HG02759 (cell line): ENCODE measurements at regions not wholly inside any gene's neighbourhood (a gene's known extent, or its start where the extent isn't known, plus 50 kb on each side); places are given as distances from the start of the nearest gene placed in this dataset.

Experiments used
- ATAC-seq: cut with Tn5 transposase; IDR thresholded peaks from one replicate; pipeline ENCODE4 v1.9.1; 2021; ENCODE audit warnings: mild to moderate bottlenecking, moderate library complexity; ENCODE audit not compliant: unreplicated experiment

DNA sequence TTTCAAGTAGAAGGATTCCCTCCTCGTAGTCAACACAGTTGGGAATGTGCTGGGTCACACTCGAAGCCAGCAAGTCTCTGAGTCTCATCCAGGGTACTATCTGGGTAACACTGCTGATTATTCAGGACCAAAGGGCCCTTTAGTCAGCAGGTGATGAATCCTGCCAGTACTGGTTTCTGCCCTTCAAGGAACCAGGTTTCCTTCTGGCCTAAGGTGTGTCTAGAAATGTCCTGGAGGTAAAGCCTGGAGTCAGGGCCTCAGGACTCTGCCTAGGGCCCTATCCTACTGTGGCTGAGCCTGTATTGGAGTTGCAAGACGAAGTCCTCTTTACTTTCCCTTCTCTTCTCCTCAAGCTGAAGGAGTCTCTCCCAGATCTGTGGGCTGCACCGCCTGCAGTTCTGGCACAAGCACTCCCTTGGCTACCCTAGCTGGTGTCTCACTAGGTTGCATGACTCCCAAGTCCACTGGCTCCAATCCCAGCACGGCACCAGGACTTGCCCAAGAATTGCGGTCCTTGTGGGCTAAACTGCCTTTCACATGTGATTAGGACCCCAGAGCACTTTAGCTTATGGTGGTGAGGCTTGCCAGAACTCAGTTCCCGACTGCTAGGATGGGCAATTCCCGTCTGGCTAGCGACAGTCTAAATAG is 193.7 kb upstream of the PDE3A start:
- ATAC-seq = no peak

DNA sequence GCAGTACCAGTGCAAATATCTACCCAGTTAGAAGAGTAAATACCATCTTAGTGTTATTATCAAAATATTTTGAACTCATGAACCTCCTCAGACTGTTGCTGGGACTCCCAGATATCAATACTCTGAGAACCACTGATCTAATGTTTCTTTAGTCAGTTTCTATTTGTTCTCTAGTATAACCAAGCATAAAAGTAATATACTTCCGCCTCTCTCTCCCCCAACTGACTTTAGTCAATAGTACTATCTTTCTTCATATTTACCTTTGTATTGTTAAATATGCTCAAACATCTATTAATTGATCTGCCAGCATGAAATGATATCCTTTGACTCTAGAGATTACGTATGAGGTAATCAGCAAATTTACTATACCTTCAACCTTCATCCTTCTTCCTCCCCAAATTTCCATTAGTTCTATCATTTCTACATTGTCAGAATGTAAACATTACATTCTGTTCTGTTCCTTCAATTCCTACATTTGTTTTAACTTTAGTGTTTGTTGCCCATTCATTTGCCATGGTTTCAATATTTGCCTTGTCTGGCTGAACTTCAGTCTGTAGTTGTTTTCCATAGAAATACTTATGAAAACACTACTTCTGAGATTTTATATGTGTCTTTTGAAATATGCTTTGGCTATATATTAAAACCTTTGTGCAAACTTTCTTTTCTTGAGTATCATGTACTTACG is 192.5 kb upstream of the PDE3A start:
- no peak for ATAC-seq

DNA sequence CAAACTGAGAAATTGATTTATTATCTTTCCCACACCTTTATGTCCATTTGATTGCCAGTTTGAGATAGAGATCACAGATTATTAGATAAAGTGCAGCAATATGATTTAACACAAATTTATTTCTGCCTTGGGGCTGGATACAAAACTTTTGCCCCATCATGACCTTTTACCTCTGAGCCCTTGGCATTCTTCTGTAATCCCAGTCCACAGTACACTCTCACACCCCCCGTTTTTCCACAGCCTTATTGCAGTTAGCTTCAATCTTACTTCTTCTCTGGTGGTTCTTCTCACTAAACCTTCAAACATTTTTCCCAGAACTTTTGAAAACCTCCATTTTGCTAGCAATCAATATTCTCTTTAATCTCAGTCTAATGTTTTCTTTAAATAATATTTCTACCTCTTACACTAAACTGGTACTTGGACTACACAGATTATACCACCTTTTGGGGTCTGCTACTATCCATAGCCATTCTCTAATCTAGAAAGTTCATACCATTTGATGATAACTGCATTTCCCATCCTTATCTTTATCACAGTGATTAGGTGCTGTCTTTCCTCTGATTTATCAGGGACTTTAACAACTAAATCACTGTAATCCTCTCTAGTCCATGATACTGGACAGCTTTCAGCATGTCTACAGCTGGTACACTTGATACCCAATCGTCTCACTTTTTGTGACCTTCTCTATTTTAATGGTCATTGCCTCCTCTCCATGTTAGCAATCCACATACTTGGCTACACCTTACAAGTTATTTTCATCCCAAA is 186.7 kb upstream of the PDE3A start:
- no peak for ATAC-seq

DNA sequence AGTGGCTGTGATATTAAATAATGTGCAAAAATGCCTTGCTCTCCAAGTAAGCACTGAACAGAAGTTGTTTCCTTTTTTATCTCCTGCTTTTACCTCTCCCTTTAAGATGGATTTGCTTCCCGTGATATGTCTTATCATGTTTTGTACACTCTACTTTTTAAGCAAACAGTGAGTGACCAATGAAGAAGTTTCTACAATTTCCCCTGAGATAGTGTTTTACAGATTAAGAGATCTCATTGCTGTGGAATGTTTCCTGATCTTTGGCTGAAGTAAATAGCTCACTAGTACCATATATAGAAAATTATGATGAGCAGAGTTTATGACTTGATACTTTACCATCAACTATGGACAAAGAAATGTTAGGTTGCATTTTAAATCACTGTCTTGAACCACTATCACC is 184.8 kb upstream of the PDE3A start:
- no peak for ATAC-seq

DNA sequence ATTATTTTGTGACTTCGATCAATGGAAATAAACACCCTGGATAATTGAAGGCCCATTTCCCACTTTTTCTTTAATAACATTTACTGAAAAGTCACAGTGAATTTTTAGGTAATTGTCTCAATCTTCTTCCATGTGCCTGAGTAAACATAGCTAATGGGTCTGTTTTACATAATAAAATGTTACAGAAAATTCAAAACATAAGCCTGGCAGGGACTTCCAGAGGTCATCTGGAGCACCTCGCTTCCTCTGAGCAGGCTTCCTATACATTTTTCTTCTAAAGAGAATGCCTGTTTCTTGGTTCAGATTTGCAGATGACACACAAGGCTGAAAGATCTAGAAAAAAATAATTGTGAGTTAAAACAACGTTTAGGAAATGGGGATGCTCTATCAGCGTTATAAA is 183.8 kb upstream of the PDE3A start:
- no peak for ATAC-seq

DNA sequence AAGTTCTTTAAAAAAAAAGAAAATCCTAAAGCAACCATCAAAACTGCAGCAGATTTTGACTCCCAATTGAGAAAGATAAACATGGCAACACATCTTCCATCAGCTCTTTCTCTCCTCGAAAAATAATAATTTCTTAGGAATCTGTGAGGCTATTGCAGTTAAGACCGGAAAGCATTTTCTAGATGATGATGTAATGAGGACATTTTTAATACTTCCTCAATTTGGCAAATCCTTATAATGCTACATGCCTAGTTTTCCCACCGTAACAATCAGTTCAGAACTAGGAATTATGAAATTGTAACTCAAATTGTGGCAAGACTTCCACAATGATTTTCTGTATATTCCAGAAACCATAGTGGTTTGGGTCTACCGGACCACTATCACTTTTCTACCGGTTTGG is 180.9 kb upstream of the PDE3A start:
- ATAC-seq = no peak

DNA sequence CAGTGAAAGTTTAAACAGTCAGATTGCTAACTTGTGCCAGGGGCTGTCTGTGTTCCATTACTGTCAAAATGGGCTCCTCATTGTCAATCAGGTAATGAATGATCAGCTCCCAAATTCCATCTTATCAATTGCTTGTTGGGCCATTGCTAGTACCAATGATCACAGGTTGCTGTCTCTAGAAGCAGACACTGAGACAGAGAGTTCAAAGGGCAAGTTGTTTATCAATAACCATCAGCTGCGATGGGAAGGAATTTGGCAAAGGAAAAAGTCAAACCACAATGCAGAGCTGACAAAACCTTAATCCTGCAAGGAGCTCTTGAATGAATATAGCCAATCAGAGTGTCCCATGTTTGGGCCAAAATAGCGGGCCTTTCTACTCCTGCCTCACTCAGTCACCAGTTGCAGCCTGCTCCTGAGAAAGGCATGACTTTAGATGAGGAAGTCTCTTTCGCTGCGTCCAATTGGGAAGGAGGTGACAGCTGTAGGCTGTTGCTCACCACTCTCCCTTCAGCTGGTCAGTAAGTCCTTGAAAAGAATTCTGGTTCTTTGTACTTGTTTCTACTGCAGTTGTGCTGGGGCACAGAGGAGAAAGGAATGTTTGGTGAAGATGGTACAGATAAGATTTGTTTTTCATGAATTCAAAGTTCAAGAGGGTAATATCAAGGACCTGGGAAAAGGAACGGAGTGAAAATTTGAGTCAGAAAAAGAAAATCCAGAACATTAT is 179.2 kb upstream of the PDE3A start:
- ATAC-seq = no peak

DNA sequence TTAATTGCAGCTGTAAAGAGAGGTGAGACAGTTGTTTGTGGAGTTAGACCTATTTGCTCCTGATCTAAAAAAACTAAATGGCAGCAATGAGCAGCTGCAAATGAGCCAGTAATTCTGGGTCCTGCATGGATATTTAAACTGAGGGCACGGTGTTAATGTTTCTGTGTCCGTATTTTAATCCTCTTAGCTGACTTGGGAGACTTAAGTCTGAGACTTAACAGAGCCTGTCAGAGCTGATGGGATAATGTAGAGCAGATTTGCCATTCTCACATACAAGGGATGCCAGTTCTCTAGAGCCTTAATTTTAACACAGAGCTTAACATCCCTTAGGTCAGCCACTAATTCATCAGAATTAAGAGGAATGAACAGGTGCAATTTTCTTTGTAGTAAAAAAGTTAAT is 178.6 kb upstream of the PDE3A start:
- no peak for ATAC-seq

DNA sequence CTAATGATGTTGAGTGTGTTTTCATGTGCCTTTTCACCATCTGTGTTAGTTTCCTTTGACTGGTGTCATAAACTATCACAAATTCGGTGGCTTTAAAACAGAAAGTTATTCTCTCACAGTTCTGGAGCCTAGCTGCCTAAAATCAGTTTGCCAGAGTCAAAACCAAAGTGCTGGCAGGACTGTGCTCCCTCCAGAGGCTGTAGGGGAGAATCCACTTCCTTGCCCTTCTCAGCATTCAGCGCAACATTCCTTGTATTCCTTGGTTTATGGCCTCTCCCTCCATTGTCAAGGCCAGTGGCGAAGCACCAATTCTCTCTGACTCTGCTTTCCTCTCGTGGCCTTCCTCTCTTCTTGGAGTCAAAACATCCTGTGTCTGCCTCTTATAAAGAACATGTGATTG is 174.2 kb upstream of the PDE3A start:
- ATAC-seq = no peak

DNA sequence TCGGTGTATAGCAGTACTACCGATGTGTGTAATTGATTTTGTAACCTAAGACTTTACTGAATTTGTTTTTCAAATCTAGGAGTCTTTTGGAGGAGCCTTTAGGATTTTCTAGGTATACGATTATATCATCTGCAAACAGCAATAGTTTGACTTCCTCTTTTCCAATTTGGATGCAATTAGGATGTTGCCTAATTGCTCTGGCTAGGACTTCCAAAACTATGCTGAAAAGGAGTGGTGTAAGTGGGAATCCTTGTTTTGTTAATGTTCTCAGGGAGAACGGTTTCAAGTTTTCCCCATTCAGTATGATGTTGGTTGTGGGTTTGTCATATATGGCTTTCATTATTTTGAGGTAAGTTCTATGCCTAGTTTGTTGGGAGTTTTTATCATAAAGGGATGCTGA is 171.6 kb upstream of the PDE3A start:
- no peak for ATAC-seq

DNA sequence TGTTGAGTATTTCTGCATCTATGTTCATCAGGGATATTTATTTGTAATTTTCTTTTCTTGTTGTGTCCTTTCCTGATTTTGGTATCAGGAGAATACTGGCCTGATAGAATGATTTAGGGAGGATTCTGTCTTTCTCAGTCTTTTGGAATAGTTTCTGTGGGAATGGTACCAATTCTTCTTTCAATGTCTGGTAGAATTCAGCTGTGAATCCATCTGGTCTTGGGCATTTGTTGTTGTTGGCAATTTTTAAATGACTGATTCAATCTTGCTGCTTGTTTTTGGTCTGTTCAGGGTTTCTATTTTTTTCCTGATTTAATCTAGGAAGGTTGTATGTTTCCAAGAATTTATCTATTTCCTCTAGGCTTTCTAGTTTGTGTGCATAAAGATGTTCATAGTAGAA is 170.9 kb upstream of the PDE3A start:
- ATAC-seq = no peak

DNA sequence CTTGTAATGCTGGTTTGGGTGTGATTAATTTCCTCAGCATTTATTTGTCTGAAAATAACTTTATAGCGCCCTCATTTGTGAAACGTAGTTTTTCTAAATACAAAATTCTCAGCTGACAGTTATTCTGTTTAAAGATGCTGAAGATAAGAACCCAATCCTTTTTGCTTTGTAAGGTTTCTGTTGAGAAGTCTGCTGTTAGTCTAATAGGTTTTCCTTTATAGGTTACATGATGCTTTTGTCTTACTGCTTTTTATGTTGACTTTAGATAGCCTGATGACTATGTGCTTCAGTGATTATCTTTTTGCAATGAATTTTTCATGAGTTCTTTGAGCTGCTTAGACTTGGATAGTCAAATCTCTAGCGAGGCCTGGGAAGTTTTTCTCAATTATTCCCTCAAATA is 168.6 kb upstream of the PDE3A start:
- ATAC-seq = no peak

DNA sequence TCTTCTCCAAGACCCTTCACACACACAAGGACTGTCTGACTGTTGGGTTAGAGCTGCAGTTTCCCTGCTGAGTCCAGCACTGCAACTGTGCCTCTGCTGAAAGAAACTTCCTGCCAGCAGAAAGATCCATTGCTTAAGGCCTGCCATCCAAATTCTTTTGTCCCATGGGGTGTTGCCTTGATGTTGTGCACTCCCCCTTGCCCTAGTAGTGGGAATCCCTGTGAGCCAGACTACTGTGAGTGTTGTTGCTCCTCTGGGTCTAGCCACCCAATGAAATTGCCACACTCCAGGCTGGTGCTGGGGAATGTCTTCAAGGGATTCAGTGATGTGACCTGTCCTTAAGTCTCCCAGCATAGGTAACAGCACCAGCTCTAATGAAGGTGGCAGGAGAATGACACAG is 166.6 kb upstream of the PDE3A start:
- ATAC-seq = no peak

DNA sequence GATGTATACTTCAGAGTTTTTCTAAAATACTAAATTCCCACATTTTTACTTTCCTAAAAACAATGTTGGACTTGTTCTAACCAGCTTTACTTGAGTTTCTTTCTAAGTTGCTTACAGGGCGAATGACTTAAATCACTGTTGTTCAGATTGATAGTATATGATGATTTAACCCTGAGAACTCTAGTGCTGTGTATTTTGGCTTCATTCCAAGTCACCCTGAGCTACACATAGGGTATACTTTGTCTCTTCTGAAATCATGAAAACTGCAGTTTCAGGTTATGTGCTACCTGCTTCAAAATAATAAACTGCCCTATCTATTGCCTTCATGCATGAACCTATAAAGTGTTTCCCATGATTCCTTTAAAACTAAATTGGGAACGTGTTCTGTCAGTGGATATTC is 162.5 kb upstream of the PDE3A start:
- no peak for ATAC-seq

DNA sequence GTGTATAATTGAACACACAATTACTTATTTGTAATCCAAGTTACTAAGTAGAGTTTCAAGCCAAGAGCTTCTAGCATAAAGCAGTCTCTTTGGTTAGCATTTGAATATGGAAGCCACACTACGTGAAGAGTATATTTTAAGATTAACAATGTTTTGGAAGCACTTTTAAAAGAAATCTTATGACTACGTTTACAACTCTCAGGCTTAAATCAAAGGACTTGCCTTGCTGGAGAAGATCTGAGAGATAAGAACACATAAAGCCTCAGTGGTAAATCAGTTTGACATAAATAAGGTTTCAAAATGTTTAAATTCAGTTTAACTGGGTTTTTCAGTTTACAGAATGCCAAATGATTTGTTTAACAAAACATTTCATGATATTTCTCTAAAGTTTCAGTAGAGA is 161.9 kb upstream of the PDE3A start:
- no peak for ATAC-seq

DNA sequence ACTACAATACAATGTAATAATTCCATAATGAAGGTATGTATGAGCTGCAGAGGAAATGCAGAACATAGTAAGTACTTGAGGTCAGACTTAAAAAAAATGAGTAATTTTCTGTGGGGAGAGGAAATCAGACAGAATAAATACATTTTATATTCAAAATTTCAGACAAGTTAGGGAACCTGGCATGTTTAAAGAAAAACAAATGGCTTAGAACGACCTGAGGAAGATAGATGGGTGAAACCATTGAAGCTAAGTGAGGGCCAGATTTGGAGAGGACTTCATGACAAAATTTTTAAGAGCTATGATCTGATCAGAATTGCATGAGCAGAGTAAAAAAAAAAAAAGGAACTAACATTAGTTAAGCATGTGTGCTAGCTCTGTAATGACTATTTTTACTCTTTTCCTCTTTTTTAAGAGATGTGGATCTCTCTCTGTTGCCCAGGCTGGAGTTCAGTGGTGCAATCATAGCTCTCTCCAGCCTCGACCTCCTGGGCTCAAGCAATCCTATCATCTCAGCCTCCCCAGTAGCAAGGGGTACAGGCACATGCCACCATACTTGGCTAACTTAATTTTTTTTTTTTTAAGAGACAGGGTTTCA is 157.6 kb upstream of the PDE3A start:
- no peak for ATAC-seq

DNA sequence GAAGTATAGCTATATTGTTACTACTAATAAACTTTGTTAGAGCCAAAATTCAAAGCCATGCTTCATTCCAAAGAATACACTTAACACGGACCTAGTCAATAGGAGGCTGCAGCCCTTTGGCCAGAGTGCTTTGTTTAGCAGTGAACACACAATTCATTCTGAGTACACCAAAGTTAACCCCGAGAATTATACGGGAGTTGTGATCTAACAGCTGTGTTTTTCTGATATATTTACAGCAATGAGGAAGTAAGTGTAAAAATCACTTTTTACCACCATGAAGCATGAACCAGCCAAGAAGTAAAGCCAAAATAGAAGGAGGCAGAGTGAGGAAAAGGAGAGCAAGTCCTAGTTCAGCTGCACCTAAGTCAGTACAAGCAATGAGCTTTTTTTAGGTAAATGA is 156.8 kb upstream of the PDE3A start:
- ATAC-seq = no peak

DNA sequence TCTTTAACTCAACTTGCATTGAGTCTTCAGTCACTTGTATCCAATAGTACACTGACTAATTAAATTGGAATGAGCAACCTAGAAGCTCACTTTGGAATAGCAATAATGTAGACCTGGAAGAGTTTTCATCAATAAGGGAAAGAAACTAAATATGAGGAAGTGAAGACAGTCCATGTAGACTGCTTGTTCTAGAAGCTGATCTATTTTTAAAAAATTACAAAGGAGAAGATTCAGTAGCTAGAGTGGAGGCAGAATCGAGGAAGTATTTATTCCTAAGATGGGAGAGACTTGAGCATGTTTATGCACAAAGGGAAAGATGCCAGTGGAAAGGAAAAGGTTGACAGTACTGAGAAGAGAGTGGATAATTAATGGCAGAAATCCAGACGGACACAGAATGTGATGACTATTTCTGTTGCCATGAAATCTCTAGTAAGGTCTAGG is 156.3 kb upstream of the PDE3A start:
- ATAC-seq = no peak

DNA sequence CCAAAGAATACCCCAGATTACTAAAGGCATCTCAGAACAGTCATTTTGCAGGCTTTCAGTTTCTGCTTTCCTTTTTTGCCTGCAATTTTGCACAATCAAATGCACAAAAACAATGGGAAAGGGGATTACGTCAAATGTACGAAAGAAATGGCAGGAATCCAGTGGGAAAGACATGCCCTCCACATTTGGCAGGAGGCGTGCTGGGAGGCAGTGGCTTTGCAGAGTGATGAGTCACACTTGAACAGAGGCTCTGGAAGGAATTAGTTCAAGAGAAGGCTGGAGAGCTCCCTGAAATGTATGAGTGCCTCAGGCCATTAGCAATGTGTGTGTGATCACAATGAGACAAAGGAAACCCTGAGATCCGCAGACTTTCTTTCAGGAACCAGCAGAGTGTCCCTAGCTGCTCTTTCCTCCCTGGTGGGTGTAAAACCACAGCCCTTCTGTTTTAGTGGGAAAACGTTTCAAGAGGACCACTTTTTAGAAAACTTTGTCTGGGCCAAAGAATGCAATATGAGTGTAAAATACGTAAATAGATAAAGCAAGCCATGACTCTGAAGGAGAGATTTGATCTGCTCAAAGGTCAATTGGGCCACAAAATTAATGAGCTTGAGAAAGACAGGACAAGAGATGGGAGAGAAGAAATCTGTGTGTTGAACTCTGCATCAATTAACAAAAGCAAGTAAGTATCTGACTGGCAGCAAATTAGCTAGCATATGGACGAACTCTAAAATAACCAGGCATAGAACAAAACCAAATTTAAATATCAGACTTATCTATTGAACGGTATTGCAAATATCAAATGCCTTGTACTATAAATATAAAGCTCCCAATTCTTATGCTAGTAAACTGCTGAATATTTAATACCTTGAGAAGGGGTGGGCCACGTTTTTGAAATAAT is 155.4 kb upstream of the PDE3A start:
- ATAC-seq = no peak
